D721Med (cell line): ENCODE measurements at regions not wholly inside any gene's neighbourhood (a gene's known extent, or its start where the extent isn't known, plus 50 kb on each side); places are given as distances from the start of the nearest gene placed in this dataset.

Experiments used
- DNase-seq: peaks from one replicate; pipeline ENCODE4 v3.0.0; 2011; ENCODE audit warnings: low spot score; ENCODE audit not compliant: insufficient read length
- FAIRE-seq: peaks from 2 replicates; lab custom pipeline; 2011; peaks lifted over from hg19 to GRCh38; lab: Jason Lieb, UNC
- TF ChIP-seq, protein P1 (sequence below): IDR thresholded peaks from 2 replicates; pipeline ENCODE4 v1.5.1; 2012; ENCODE audit warnings: mild to moderate bottlenecking, control low read depth; ENCODE audit not compliant: insufficient read depth; ENCODE audit errors: missing control alignments

DNA sequence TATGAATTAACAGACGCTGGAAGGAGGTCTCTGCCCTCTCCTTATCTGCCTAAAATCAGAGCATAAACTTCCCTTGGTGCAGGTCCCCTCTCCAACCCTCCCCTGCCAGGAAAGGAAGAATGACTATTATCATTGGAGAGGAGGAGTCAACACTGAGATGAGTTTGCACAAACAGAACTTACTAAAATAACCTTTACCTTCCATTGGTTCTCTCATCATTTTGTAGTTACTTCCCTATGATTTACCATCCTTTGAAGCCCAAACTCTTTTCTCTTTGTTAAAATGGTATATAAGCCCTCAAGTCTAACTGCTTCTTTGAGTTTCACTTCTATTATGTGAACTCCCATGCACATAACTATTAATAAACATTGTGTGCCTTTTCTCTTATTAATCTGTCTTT lies 64.2 kb upstream of the EEA1 start:
- FAIRE-seq (no peak), DNase-seq (no peak)
- TF ChIP-seq, protein P1, sequence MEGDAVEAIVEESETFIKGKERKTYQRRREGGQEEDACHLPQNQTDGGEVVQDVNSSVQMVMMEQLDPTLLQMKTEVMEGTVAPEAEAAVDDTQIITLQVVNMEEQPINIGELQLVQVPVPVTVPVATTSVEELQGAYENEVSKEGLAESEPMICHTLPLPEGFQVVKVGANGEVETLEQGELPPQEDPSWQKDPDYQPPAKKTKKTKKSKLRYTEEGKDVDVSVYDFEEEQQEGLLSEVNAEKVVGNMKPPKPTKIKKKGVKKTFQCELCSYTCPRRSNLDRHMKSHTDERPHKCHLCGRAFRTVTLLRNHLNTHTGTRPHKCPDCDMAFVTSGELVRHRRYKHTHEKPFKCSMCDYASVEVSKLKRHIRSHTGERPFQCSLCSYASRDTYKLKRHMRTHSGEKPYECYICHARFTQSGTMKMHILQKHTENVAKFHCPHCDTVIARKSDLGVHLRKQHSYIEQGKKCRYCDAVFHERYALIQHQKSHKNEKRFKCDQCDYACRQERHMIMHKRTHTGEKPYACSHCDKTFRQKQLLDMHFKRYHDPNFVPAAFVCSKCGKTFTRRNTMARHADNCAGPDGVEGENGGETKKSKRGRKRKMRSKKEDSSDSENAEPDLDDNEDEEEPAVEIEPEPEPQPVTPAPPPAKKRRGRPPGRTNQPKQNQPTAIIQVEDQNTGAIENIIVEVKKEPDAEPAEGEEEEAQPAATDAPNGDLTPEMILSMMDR = no peak

DNA sequence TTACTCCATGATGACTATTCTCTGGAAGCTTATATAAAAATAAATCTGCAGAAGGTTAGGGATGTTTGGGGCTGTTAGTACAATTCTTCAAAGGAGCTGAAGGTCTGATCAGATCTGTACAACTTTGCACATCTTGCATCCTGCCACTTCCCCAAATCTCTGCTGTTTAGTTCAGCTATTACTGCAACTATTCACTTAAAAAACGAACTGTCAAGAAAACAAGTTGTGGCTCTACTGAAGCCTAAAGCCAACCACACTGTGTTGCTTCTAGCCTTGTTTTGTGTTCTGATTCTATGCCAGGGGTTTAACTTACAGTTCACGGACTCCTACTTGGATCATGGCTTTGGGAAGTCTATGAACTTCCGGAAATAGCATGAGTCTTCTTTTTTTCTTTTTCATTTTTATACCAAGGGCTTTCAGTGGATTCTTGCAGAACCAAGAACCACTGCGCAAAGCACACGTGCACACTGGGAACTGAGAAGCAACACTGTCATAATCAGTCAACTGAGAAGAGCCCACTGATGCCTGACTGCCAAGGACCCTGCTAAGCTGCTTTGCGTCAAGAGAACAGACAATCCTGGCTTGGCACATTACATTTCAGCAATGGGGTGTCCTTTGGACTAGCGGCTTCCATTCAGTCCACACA lies 66.3 kb upstream of the EEA1 start:
- FAIRE-seq = no peak
- DNase-seq = no peak
- TF ChIP-seq, protein P1 = no peak

DNA sequence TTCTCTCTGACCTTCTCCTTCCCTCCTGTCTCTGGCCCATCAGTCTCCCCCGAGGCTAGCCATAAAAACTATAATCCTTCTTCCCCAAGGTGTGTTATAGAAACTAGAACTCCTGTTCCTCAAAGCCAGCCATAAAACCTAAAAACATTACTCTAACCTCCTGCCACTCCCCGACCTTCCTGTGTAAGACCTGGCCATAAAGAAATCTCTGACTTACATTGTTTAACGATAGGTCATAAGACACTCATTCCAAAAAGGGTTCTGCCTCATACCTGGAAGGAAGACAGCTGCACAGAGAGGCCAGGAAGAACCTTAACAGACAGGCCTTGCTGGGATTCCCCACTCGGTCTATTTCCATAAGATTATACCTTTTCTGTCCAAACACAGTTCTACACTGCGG lies 70.9 kb upstream of the EEA1 start:
- TF ChIP-seq, protein P1 = no peak
- FAIRE-seq (no peak), DNase-seq (no peak)

DNA sequence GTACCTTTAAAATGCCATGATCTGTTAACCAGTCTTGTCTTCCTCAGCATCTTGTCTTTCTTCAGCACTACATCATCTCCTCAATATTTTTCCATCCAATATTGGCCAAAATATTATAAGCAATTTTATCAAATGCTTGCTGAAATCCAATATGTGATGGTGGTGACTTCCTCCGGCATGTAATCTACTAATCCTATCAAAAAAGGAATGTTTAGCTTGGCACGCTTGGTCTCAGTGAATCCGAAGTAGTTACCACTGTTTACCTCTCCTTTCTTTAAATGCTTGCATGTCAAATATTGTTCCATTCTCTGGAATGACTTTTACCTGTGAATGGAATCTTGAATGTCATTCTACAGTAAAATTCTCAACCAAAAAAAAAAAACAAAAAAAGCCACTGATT lies 72.3 kb upstream of the EEA1 start:
- FAIRE-seq (no peak), DNase-seq (no peak)
- TF ChIP-seq, protein P1 = no peak

DNA sequence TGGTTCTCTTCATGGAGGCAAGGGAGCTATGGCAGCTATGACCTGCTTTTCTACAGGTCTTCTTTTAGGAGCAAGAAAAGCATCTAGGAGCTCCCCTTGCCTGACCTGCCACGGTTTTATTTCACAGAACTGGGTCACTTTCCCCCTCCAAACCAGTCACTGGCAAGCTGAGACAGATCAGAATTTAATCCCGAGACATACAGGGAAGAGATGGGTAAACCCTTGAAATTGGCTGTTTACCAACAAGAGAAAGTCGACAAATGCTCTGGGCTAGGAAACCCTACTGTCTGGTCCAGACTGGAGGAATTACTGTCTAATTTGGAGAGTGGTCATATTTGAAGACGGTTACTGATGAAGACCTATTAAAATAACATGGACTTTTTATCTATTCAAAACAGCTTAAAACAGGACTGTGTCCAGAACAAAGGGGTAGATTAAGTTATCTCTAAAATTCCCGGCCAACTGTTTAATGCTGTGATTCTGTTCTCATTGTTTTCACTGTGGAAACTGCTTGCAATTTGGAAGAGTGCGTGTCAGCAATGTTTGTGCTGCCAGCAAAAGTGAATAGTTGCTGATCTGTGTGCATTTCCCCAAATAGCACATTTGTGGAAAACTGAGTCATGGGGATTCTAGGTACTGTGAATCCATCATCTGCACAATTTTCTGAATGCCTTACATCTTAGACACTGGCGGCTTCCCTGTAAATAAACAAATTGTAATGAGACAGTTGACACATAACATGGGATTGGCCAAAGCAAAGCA lies 73.4 kb upstream of the EEA1 start:
- FAIRE-seq = no peak
- TF ChIP-seq, protein P1 = no peak
- no peak for DNase-seq

DNA sequence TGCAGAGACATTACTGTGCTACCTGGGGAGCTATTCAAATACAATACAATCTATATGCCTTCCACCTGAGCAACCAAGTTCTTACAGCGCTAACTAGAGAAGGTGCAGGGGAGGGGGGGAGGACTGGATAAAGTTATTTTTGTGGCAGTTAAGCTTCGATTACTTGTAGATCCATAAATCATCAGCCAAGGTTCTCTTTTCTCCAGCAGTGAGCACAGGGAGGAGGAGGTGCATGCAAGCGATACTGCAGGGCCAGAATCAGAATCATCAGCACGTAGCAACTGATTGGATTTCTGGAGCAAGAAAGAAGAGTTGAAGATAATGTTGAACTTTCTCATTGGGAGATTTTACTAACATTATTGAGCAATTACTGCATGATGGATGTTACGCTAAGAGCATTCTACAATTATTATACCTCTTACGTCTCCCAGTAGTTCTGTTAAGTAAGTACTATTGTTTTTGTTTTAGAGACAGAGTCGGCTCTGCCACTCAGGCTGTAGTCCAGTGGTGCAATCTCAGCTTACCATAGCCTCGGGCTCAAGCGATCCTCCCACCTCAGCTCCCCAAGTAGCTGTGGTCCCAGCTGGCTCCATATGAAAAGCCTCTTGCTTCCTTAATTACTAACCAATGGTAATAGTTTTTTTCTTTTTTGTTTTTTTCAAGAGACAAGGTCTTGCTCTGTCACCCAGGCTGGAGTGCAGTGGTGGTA lies 74.6 kb upstream of the EEA1 start:
- DNase-seq (no peak), FAIRE-seq (no peak)
- TF ChIP-seq, protein P1 = no peak
